Peyer's patch (tissue), 4 donors: ENCODE measurements at regions not wholly inside any gene's neighbourhood (a gene's known extent, or its start where the extent isn't known, plus 50 kb on each side); places are given as distances from the start of the nearest gene placed in this dataset.
A peak's percentile ranks its signal among the peaks of the same experiment; 100 is the strongest.

ENCODE experiments used
- DNase-seq, 3 donors: peaks; one replicate each; pipeline ENCODE4 v3.0.0-alpha.2; 2017 to 2019
- H3K27ac ChIP-seq, 4 donors: fragments of 200-600 bp; sonication (generic); one replicate each; pipeline ENCODE4 v1.5.1; 2016 to 2019
- H3K27me3 ChIP-seq, 2 donors: fragments of 200-600 bp; sonication (generic); one replicate each; pipeline ENCODE4 v1.5.1; 2019
- H3K36me3 ChIP-seq, 3 donors: fragments of 200-600 bp; sonication (generic); one replicate each; pipeline ENCODE4 v1.5.1; 2016 to 2019
- H3K4me1 ChIP-seq, 4 donors: fragments of 200-600 bp; sonication (generic); one replicate each; pipeline ENCODE4 v1.5.1; 2016 to 2019
- H3K4me3 ChIP-seq, 4 donors: fragments of 200-600 bp; sonication (generic); 1 replicate in 3 of 4; 2 replicates in 1 of 4; pipeline ENCODE4 v1.5.1; 2016 to 2019; ENCODE audit warnings: mild to moderate bottlenecking in 1 of 4
- H3K9me3 ChIP-seq, 4 donors: fragments of 200-600 bp; sonication (generic); one replicate each; pipeline ENCODE4 v1.5.1; 2016 to 2019; ENCODE audit warnings: mild to moderate bottlenecking in 1 of 4
- POLR2A ChIP-seq, 2 donors: fragments of 450-650 bp; IDR thresholded peaks; one replicate each; pipeline ENCODE4 v1.5.1; 2017; ENCODE audit warnings: antibody characterized with exemption in 2 of 2, mild to moderate bottlenecking in 2 of 2, moderate library complexity in 2 of 2
- TF ChIP-seq, protein P1 (sequence below), 6 experiments: fragments of 450-650 bp in 4 of 6; fragments of 200-600 bp in 2 of 6; sonication (generic) in 1 of 6; IDR thresholded peaks; one replicate each; pipeline ENCODE4 v1.5.1; 2017 to 2019; ENCODE audit warnings: antibody characterized with exemption in 6 of 6, mild to moderate bottlenecking in 3 of 6, moderate library complexity in 1 of 6

DNA sequence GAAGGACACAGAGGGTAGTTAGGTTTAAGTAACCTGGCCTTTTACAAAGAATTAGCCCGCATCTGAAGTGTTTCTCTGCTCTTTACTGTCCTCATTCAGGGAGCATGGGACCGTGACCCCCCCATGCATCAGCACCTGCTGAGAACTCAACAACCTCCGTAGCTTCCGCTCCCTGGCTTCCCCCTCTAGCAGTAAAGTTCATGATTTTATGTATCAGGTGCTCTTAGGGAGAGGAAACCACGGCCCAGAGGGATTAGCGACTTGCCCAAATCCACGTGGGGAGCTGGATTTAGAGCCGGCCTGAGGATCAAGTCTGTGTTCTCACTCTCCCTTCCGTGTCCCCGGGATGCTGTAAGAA is 284.6 kb upstream of the GATB start:
- H3K9me3 ChIP-seq, result no peaks in the 10 kb centered on the region
- H3K4me3 ChIP-seq, result peak overlapping the region in 2 of 4 donors; percentile 2 to 17
- no peaks in the 10 kb centered on the region for H3K4me1 ChIP-seq
- H3K36me3 ChIP-seq, result no peaks in the 10 kb centered on the region
- no peak overlapping the region for H3K27ac ChIP-seq
- DNase-seq, result no peak
- TF ChIP-seq, protein P1, sequence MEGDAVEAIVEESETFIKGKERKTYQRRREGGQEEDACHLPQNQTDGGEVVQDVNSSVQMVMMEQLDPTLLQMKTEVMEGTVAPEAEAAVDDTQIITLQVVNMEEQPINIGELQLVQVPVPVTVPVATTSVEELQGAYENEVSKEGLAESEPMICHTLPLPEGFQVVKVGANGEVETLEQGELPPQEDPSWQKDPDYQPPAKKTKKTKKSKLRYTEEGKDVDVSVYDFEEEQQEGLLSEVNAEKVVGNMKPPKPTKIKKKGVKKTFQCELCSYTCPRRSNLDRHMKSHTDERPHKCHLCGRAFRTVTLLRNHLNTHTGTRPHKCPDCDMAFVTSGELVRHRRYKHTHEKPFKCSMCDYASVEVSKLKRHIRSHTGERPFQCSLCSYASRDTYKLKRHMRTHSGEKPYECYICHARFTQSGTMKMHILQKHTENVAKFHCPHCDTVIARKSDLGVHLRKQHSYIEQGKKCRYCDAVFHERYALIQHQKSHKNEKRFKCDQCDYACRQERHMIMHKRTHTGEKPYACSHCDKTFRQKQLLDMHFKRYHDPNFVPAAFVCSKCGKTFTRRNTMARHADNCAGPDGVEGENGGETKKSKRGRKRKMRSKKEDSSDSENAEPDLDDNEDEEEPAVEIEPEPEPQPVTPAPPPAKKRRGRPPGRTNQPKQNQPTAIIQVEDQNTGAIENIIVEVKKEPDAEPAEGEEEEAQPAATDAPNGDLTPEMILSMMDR (IDR thresholded peaks at IDR 0.05), result no peak
- TF ChIP-seq POLR2A (IDR thresholded peaks at IDR 0.05), result no peak
- H3K27me3 ChIP-seq, result no peaks in the 10 kb centered on the region

DNA sequence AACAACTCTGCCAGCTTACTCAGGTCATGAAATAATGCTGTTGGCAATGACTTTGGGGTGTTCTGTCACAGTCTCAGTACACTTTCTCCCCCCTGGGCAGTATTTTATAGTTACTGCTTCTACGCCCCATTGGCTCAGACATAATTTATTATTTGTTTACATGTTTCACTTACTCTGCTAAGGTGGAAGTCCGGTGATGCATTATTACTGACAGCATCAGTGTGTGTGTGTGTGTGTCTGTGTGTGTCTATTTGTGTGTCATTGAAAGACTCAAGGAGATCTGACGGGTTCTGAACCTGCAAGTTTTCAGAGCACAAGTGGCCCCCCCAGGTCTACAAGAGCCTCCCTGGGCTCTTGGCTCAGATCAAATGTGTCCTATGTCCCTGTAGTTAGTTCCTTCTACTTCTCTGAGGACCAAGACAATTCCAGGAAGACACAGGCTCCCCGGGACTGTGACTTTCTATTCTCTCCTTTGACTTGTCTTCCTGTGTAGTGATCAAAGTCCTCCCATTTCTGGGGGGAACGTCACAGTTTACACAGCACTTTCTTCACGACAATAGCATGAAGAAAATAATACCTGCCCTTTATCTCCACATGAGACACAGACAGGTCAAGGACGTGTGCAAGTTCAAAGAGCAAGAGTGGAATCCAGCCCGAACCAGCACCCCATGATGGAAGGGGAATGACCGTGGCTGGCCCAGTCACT is 283.7 kb upstream of the GATB start:
- no peak for DNase-seq
- no peak overlapping the region for H3K27ac ChIP-seq
- H3K36me3 ChIP-seq, result no peaks in the 10 kb centered on the region
- H3K27me3 ChIP-seq, result no peaks in the 10 kb centered on the region
- no peaks in the 10 kb centered on the region for H3K9me3 ChIP-seq
- no peak overlapping the region for H3K4me3 ChIP-seq
- TF ChIP-seq, protein P1 (IDR thresholded peaks at IDR 0.05), result no peak
- TF ChIP-seq POLR2A (IDR thresholded peaks at IDR 0.05), result no peak
- H3K4me1 ChIP-seq, result no peaks in the 10 kb centered on the region

DNA sequence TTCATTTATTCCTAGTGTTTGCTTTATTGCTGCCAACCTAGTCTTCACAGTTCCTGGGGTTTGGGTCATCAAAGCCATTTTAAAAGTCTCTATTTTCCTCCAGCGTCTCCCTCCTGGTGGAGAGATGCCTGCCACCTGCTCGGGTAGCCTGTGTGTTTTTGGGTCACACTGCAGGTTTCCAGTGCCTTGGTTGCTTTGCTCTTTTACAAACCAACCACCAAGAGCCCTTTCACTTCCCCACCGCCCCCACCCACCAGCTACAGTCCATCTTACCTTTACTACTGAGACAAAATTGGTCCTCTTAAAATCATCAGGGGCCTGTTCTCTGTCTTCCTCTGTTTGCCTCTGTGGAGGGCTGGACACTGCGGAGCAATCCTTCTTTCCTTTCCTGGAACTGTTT is 280.5 kb upstream of the GATB start:
- Histone ChIP-seq H3K27ac (peak overlapping the region in 1 of 4 donors; percentile 18), H3K27me3 (no peaks in the 10 kb centered on the region), H3K4me1 (no peaks in the 10 kb centered on the region), H3K9me3 (no peaks in the 10 kb centered on the region), H3K36me3 (no peaks in the 10 kb centered on the region), H3K4me3 (no peak overlapping the region)
- no peak for DNase-seq
- no peak for TF ChIP-seq POLR2A (IDR thresholded peaks at IDR 0.05)
- TF ChIP-seq, protein P1 (IDR thresholded peaks at IDR 0.05), result no peak

DNA sequence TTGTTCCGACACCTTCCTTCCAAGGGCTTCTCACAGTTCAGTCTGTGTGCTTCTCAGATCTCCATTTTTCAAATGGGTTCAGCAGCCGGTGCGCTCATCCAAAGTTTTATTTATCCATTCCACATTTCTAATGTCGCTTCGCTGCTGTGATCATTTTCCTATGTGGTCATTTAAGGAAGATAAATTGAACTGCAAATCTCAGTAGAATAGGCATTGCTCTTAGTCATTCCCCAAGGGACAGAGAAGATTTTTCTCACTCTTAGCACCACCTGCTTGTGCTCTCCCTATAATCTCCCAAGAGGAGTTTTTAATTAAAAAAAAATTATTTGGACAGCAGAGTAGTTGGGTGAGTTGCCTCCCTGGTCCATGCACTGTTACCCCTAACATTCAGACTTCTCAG is 278.9 kb upstream of the GATB start:
- DNase-seq, result no peak
- Histone ChIP-seq H3K36me3 (no peaks in the 10 kb centered on the region), H3K9me3 (no peaks in the 10 kb centered on the region), H3K27me3 (no peaks in the 10 kb centered on the region), H3K4me1 (no peaks in the 10 kb centered on the region), H3K27ac (peak overlapping the region in 1 of 4 donors; percentile 42), H3K4me3 (no peak overlapping the region)
- TF ChIP-seq, protein P1 (IDR thresholded peaks at IDR 0.05), result no peak
- TF ChIP-seq POLR2A (IDR thresholded peaks at IDR 0.05), result no peak

DNA sequence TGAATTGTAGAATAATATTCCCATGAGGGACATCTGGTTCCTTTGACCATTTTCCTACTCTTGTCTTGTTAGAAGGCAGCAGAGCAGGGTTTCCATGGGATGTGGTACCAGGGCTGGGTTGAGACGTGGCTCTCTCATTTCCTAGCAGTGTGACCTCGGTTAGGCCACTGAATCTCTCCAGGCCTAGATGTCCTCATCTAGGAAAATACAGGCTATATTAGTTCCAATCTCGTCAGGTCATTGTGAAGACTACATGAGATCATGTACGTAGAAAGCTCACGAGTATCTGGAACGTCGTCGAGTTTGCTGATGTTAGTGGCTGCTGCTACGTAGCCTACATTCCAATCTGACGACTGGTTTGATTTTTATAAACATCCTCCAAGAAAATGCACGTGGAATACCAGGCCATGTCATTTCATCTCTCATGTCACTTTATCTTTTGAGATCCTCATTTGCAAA is 278.2 kb upstream of the GATB start:
- H3K27ac ChIP-seq, result peak overlapping the region in 1 of 4 donors; percentile 59
- H3K27me3 ChIP-seq, result no peaks in the 10 kb centered on the region
- TF ChIP-seq POLR2A (IDR thresholded peaks at IDR 0.05), result no peak
- no peak overlapping the region for H3K4me3 ChIP-seq
- DNase-seq, result no peak
- H3K36me3 ChIP-seq, result no peaks in the 10 kb centered on the region
- H3K9me3 ChIP-seq, result no peaks in the 10 kb centered on the region
- H3K4me1 ChIP-seq, result no peaks in the 10 kb centered on the region

DNA sequence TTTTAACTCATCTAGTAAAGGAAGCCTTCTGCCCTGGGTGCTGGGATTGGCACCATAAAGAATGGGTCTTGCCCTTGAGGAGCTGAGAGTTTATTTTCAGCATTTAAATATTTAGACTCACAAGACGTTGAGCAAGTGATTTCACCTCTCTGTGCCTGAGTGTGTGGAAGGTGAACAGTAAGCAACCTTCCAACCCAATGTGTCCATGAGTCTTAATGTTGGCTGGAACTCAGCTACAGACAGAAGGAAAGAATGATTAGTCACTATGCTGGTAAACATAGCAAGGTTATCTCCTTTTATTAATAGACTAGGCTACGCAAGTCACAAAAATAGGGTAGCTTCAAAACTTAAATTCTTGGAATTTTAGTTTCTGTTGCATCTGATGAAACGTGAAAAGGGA is 277.4 kb upstream of the GATB start:
- Histone ChIP-seq H3K4me1 (no peaks in the 10 kb centered on the region), H3K36me3 (no peaks in the 10 kb centered on the region), H3K9me3 (no peaks in the 10 kb centered on the region), H3K27me3 (no peaks in the 10 kb centered on the region), H3K27ac (peak overlapping the region in 1 of 4 donors; percentile 59), H3K4me3 (no peak overlapping the region)
- no peak for TF ChIP-seq POLR2A (IDR thresholded peaks at IDR 0.05)
- TF ChIP-seq, protein P1 (IDR thresholded peaks at IDR 0.05), result no peak
- no peak for DNase-seq
